ENCODE measurements at regions not wholly inside any gene's neighbourhood (a gene's known extent, or its start where the extent isn't known, plus 50 kb on each side); places are given as distances from the start of the nearest gene placed in this dataset.

DNA sequence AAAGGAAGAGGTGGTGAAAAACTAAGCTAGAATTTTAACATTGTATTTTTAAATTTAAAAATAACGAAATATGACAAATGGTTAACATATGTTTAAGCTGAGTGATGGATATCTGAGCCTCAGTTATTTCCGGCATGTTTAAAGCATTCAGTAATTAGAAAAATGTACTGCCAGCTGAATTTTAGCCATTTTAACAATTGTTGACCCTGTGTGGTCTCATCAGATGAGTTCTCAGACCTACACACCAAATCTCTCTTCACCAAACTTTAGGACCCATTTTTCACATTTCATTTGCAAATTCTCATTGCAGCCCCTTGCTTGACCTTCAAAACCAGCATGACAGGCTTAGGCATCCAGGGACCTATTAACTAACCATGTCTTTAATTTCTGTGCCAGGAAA is 91.5 kb upstream of the RGPD4 start:
- H3K27ac ChIP-seq, result no peak overlapping the region
- no peak overlapping the region for H3K4me3 ChIP-seq
- H3K4me1 ChIP-seq, result no peaks in the 10 kb centered on the region
- TF ChIP-seq POLR2A (IDR thresholded peaks at IDR 0.05) (no peak), CTCF (IDR thresholded peaks at IDR 0.05) (no peak), POLR2AphosphoS5 (IDR thresholded peaks at IDR 0.05) (no peak)
- no peak for DNase-seq (ENCODE audit: low spot score in 2 of 2)
- intact Hi-C loops (cut with DNase I; ENCODE audit: low total_unique reads), result no loop called here
- no peaks in the 10 kb centered on the region for H3K9me3 ChIP-seq
- no peaks in the 10 kb centered on the region for H3K27me3 ChIP-seq
- H3K36me3 ChIP-seq, result no peaks in the 10 kb centered on the region

DNA sequence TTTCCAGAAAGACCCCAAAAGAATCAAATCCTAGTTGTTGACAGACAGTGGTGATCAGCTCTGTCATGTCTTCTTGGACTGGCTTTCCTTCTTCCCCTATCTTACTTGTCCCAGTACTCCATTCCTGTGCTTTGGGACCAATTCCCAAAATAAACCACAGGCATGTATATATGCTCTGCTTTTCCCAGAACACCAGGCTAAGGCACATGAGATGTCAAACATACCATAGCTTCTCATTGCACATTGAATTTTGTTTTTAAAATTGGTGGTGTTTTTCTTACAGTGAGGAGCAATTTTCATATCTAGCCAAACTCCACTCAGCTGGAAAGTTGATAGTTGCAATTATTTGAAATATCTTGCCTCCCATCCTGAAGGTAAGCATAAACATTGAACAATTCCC is 88.9 kb upstream of the RGPD4 start:
- no peak for DNase-seq (ENCODE audit: low spot score in 2 of 2)
- Histone ChIP-seq H3K9me3 (no peaks in the 10 kb centered on the region), H3K36me3 (no peaks in the 10 kb centered on the region), H3K27me3 (no peaks in the 10 kb centered on the region), H3K4me3 (no peak overlapping the region), H3K27ac (no peak overlapping the region), H3K4me1 (no peaks in the 10 kb centered on the region)
- no peak for TF ChIP-seq POLR2A (IDR thresholded peaks at IDR 0.05)
- TF ChIP-seq CTCF (IDR thresholded peaks at IDR 0.05), result no peak
- no peak for TF ChIP-seq POLR2AphosphoS5 (IDR thresholded peaks at IDR 0.05)
- intact Hi-C loops (cut with DNase I; ENCODE audit: low total_unique reads), result no loop called here

- H3K27ac ChIP-seq, result no peak overlapping the region
- no peak overlapping the region for H3K4me3 ChIP-seq
- no peaks in the 10 kb centered on the region for H3K9me3 ChIP-seq
- H3K36me3 ChIP-seq, result no peaks in the 10 kb centered on the region
- no peaks in the 10 kb centered on the region for H3K4me1 ChIP-seq
- no peak for DNase-seq (ENCODE audit: low spot score in 2 of 2)
- intact Hi-C loops (cut with DNase I; ENCODE audit: low total_unique reads), result no loop called here
- no peak for TF ChIP-seq POLR2AphosphoS5 (IDR thresholded peaks at IDR 0.05)
- no peak for TF ChIP-seq CTCF (IDR thresholded peaks at IDR 0.05)
- TF ChIP-seq POLR2A (IDR thresholded peaks at IDR 0.05), result no peak
- no peaks in the 10 kb centered on the region for H3K27me3 ChIP-seq
These were observed 88.4 kb upstream of the RGPD4 start for GRCh38 chr2:107738266-107738665.

GRCh38 chr2:107740300-107740699 is 86.4 kb upstream of the RGPD4 start:
- no peak for DNase-seq (ENCODE audit: low spot score in 2 of 2)
- intact Hi-C loops (cut with DNase I; ENCODE audit: low total_unique reads), result loop anchor here (5.0 kb wide), 1 partner anchor 318 kb away; no protein-coding TSS in a partner anchor
- TF ChIP-seq POLR2AphosphoS5 (IDR thresholded peaks at IDR 0.05) (no peak), CTCF (IDR thresholded peaks at IDR 0.05) (no peak), POLR2A (IDR thresholded peaks at IDR 0.05) (no peak)
- no peaks in the 10 kb centered on the region for H3K27me3 ChIP-seq
- H3K4me3 ChIP-seq, result no peak overlapping the region
- no peak overlapping the region for H3K27ac ChIP-seq
- no peaks in the 10 kb centered on the region for H3K4me1 ChIP-seq
- H3K36me3 ChIP-seq, result no peaks in the 10 kb centered on the region
- H3K9me3 ChIP-seq, result no peaks in the 10 kb centered on the region

DNA sequence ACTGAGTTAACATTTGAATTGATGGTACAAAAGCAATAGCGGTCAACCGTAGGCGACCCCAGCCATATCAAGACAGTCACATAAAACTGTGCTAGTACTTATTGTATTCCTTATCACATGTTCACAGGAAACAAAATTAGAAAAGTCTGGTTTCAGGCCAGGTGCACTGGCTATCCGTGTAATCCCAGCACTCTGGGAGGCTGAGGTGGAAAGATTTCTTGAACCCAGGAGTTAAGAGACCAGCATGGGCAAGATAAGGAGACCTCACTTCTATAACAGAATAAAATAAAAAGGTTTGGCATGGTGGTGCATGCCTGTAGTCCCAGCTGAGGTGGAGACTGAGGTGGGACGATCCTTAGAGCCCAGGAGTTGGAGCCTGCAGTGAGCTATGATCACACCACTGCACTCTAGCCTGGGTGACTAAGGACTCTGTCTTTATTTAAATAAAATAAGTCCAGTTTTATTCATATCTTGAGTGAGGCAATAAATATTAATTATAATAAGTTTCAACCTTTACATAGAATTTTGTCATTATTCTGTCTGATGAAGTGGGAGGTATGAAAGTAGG is 84.1 kb upstream of the RGPD4 start:
- Histone ChIP-seq H3K9me3 (no peaks in the 10 kb centered on the region), H3K27me3 (no peaks in the 10 kb centered on the region), H3K27ac (no peak overlapping the region), H3K36me3 (no peaks in the 10 kb centered on the region), H3K4me1 (no peaks in the 10 kb centered on the region), H3K4me3 (no peak overlapping the region)
- intact Hi-C loops (cut with DNase I; ENCODE audit: low total_unique reads), result loop anchor here (5.0 kb wide), 1 partner anchor 320 kb away; no protein-coding TSS in a partner anchor
- TF ChIP-seq POLR2AphosphoS5 (IDR thresholded peaks at IDR 0.05) (no peak), POLR2A (IDR thresholded peaks at IDR 0.05) (no peak), CTCF (IDR thresholded peaks at IDR 0.05) (no peak)
- DNase-seq (ENCODE audit: low spot score in 2 of 2), result no peak
